Ishikawa (cell line): ENCODE measurements at regions not wholly inside any gene's neighbourhood (a gene's known extent, or its start where the extent isn't known, plus 50 kb on each side); places are given as distances from the start of the nearest gene placed in this dataset.

Source experiments
- CREB1 ChIP-seq: IDR thresholded peaks from 2 replicates; pipeline ENCODE4 v1.6.1; 2012; ENCODE audit warnings: low read depth
- EP300 ChIP-seq: IDR thresholded peaks from 2 replicates; pipeline ENCODE4 v1.6.1; 2012; ENCODE audit warnings: borderline replicate concordance
- RAD21 ChIP-seq: IDR thresholded peaks from 2 replicates; pipeline ENCODE4 v1.6.1; 2012; ENCODE audit warnings: low read depth
- YY1 ChIP-seq: IDR thresholded peaks from 2 replicates; pipeline ENCODE4 v1.6.1; 2012; ENCODE audit warnings: low read depth
- TF ChIP-seq, protein P1 (sequence below): IDR thresholded peaks from 2 replicates; pipeline ENCODE4 v1.6.1; 2012; ENCODE audit warnings: low read depth, mild to moderate bottlenecking

GRCh38 chr3:188026191-188026968, 127.6 kb upstream of the LPP start:
- TF ChIP-seq, protein P1, sequence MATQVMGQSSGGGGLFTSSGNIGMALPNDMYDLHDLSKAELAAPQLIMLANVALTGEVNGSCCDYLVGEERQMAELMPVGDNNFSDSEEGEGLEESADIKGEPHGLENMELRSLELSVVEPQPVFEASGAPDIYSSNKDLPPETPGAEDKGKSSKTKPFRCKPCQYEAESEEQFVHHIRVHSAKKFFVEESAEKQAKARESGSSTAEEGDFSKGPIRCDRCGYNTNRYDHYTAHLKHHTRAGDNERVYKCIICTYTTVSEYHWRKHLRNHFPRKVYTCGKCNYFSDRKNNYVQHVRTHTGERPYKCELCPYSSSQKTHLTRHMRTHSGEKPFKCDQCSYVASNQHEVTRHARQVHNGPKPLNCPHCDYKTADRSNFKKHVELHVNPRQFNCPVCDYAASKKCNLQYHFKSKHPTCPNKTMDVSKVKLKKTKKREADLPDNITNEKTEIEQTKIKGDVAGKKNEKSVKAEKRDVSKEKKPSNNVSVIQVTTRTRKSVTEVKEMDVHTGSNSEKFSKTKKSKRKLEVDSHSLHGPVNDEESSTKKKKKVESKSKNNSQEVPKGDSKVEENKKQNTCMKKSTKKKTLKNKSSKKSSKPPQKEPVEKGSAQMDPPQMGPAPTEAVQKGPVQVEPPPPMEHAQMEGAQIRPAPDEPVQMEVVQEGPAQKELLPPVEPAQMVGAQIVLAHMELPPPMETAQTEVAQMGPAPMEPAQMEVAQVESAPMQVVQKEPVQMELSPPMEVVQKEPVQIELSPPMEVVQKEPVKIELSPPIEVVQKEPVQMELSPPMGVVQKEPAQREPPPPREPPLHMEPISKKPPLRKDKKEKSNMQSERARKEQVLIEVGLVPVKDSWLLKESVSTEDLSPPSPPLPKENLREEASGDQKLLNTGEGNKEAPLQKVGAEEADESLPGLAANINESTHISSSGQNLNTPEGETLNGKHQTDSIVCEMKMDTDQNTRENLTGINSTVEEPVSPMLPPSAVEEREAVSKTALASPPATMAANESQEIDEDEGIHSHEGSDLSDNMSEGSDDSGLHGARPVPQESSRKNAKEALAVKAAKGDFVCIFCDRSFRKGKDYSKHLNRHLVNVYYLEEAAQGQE = no peak
- TF ChIP-seq EP300 (peak; percentile 85; the same call in 1 of the 2 replicates), RAD21 (peak; percentile 32; the same call in 1 of the 2 replicates), CREB1 (no peak), YY1 (no peak)
